Activated CD4-positive, alpha-beta T cell treated with anti-CD3 and anti-CD28 coated beads, Interleukin-2, amount 10 ng/mL, durations not matched to agents 24 days and 14 days (primary cell): ENCODE measurements at regions not wholly inside any gene's neighbourhood (a gene's known extent, or its start where the extent isn't known, plus 50 kb on each side); places are given as distances from the start of the nearest gene placed in this dataset.
"Not testable (repeated sequence)": the region's sequence is repeated elsewhere in the genome, so short reads cannot be mapped to it uniquely, and the experiment has no call there.

Experiments
- DNase-seq: peaks from one replicate; pipeline ENCODE4 v3.0.0; 2022
- H3K27ac Mint-ChIP-seq: one replicate; pipeline ENCODE4 v1.8.0; 2022; ENCODE audit warnings: mild to moderate bottlenecking, mixed read lengths
- H3K27me3 Mint-ChIP-seq: one replicate; pipeline ENCODE4 v1.8.0; 2022; ENCODE audit warnings: mixed read lengths
- H3K36me3 Mint-ChIP-seq: one replicate; pipeline ENCODE4 v1.8.0; 2022; ENCODE audit warnings: low read depth, mild to moderate bottlenecking, mixed read lengths
- H3K4me1 Mint-ChIP-seq: one replicate; pipeline ENCODE4 v1.8.0; 2021; ENCODE audit warnings: mixed read lengths
- H3K4me3 Mint-ChIP-seq: one replicate; pipeline ENCODE4 v1.8.0; 2022; ENCODE audit warnings: mild to moderate bottlenecking, moderate library complexity, mixed read lengths
- H3K9me3 Mint-ChIP-seq: one replicate; pipeline ENCODE4 v1.8.0; 2021; ENCODE audit warnings: mixed read lengths
- intact Hi-C: fragments of 100-400 bp; cut with micrococcal nuclease; formaldehyde crosslinking; loops from one replicate; pipeline ENCODE4 v1.15.1; 2023

DNA sequence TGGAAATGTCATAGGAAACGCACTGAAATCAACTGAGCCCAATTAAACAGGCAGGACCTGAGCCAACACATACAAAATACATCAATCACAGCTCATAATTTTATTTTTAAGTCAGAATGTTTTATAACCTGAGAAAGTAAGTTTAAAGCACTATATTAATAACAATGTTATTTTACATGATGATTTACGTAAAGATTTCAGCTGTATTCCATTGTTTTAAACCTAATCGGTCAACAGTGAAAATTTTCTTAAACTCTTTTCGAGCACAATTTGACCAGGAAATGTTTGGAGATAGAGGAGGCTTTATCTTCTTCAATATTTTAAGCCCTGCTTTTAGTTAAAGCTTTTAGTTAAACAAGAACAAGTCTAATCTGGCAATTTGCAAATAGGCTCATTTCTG, 201.8 kb upstream of the TOX3 start:
- H3K4me1 Mint-ChIP-seq: no peaks in the 10 kb centered on the region
- DNase-seq: no peak
- H3K27me3 Mint-ChIP-seq: no peaks in the 10 kb centered on the region
- no peak overlapping the region for H3K27ac Mint-ChIP-seq
- no peaks in the 10 kb centered on the region for H3K36me3 Mint-ChIP-seq
- intact Hi-C loops: no loop called here
- H3K4me3 Mint-ChIP-seq: no peak overlapping the region
- no peaks in the 10 kb centered on the region for H3K9me3 Mint-ChIP-seq

- Mint-ChIP-seq H3K9me3 (no peaks in the 10 kb centered on the region), H3K36me3 (no peaks in the 10 kb centered on the region), H3K4me1 (no peaks in the 10 kb centered on the region), H3K27me3 (no peaks in the 10 kb centered on the region), H3K4me3 (no peak overlapping the region), H3K27ac (no peak overlapping the region)
- DNase-seq: no peak
- intact Hi-C loops: no loop called here
These were observed 200.2 kb upstream of the TOX3 start for GRCh38 chr16:52747088-52747595.

GRCh38 chr16:52743707-52744106, 196.8 kb upstream of the TOX3 start:
- H3K27ac Mint-ChIP-seq: no peak overlapping the region
- no peaks in the 10 kb centered on the region for H3K27me3 Mint-ChIP-seq
- intact Hi-C loops: no loop called here
- H3K4me3 Mint-ChIP-seq: no peak overlapping the region
- no peaks in the 10 kb centered on the region for H3K4me1 Mint-ChIP-seq
- H3K36me3 Mint-ChIP-seq: no peaks in the 10 kb centered on the region
- no peaks in the 10 kb centered on the region for H3K9me3 Mint-ChIP-seq
- no peak for DNase-seq

DNA sequence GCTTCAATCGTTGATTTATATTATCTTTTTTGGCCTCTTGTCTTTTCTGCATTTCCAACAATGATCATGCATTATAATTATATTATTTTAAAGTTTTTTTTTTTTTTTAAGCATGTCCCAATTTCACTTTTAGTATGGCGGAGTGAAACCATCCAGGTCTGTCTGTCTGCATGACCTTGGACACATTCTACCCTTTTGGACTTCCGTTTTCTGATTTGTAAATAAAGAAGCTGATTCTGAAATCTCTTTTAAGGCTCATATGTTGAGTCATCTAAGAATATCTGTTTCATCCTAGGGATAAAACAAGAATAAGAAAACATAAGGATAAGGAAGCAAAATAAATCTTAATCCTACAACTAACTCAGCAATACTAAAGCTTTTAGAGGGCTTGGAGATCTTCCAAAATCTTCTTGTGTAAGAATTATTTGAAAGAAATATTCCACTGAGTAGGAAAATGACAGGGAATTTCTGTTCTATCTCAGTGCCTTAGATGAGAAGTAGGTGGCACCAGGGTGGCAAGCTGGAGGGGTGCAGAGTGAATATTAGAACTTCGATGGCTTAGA, 195.7 kb upstream of the TOX3 start:
- Mint-ChIP-seq H3K9me3 (no peaks in the 10 kb centered on the region), H3K27me3 (no peaks in the 10 kb centered on the region)

DNA sequence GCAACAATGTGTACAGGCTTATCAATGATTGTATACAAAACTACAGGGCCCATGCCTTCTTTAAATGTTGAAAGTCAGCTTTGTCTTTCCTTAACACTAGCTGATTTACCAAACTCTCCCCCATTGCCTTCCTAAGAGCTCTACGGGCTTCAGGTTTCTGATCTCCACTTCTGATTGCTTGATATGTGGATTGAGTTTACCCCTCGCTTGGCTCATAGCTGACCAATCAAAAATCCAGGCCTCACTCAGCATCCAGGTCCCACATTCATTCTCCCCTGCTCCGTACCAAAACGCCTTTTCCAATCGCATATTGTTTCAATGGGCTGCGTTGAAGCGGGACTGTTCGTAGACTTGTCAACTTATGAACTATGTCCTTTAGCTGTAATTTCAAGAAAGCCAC, 195.1 kb upstream of the TOX3 start:
- no peaks in the 10 kb centered on the region for H3K27me3 Mint-ChIP-seq
- no peak overlapping the region for H3K27ac Mint-ChIP-seq
- H3K36me3 Mint-ChIP-seq: no peaks in the 10 kb centered on the region
- no peaks in the 10 kb centered on the region for H3K4me1 Mint-ChIP-seq
- intact Hi-C loops: no loop called here
- H3K4me3 Mint-ChIP-seq: no peak overlapping the region
- H3K9me3 Mint-ChIP-seq: no peaks in the 10 kb centered on the region
- no peak for DNase-seq

More for the DNA sequence above, 195.7 kb upstream of the TOX3 start:
- no peaks in the 10 kb centered on the region for H3K4me1 Mint-ChIP-seq
- H3K27ac Mint-ChIP-seq: no peak overlapping the region
- no peaks in the 10 kb centered on the region for H3K36me3 Mint-ChIP-seq
- DNase-seq: no peak
- intact Hi-C loops: no loop called here
- no peak overlapping the region for H3K4me3 Mint-ChIP-seq

DNA sequence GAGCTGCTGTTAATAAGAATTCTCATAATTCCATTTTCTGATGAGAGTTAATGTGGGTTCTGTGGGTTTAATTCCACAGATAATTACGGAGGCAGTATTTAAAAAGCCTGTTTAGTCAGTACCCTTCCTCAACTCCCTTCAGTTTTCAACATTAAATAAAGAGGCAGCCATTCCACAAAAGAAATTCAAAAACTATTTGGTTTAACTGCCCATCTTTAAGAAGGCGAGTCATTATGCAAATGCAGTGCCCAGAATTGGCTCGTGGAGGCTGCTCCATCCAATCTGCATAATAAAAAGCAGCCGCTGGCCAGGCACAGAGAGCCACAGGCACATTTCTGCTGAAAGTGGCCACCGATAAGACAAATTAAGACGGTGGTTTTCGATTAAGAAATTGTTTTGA, 194.4 kb upstream of the TOX3 start:
- Mint-ChIP-seq H3K4me3 (no peak overlapping the region), H3K27ac (no peak overlapping the region), H3K27me3 (no peaks in the 10 kb centered on the region), H3K9me3 (no peaks in the 10 kb centered on the region), H3K4me1 (no peaks in the 10 kb centered on the region), H3K36me3 (no peaks in the 10 kb centered on the region)
- intact Hi-C loops: no loop called here
- no peak for DNase-seq

DNA sequence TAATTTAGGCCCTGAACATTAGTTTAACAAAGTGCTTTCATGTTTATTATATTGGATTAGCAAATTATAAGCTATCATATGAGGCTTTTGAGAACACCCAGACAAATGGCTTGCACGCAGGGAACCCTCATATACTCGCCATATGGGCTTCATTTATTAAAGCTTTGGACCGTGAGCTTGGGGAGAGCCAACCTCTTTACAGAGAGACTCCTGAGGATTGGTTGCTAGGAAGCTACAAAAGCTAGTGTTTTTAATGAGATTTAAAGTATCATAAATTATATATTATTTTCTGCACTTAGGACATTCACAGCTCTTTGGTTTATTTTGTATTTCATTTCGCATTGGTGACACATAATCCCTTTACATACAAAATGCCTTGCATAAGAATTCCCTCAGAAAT, 193.8 kb upstream of the TOX3 start:
- Mint-ChIP-seq H3K36me3 (no peaks in the 10 kb centered on the region), H3K27ac (no peak overlapping the region), H3K27me3 (no peaks in the 10 kb centered on the region), H3K4me1 (no peaks in the 10 kb centered on the region), H3K9me3 (no peaks in the 10 kb centered on the region), H3K4me3 (no peak overlapping the region)
- no peak for DNase-seq
- intact Hi-C loops: no loop called here

DNA sequence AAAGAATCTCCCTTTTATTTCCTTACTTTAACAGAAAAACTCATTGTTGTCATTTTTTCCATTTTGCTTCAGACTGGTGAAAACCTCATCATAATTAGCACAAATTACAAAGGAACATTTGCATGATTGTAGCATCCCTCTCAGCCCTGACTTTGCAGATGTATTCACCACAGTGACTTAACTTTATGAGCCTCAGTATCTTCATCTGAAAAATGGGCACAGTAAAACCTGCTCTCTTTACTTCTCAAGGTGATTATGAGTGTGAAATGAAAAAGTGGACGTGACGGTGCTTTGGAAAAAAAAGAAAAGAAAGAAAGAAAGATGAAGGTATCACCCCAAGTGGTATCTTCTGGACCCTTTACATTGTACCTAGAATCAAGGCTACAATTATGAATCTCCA, 193.4 kb upstream of the TOX3 start:
- H3K4me3 Mint-ChIP-seq: no peak overlapping the region
- H3K27ac Mint-ChIP-seq: no peak overlapping the region
- intact Hi-C loops: no loop called here
- no peaks in the 10 kb centered on the region for H3K9me3 Mint-ChIP-seq
- H3K4me1 Mint-ChIP-seq: no peaks in the 10 kb centered on the region
- H3K36me3 Mint-ChIP-seq: no peaks in the 10 kb centered on the region
- DNase-seq: no peak
- H3K27me3 Mint-ChIP-seq: no peaks in the 10 kb centered on the region

GRCh38 chr16:52738992-52739391, 192.0 kb upstream of the TOX3 start:
- H3K4me1 Mint-ChIP-seq, H3K27ac Mint-ChIP-seq, H3K36me3 Mint-ChIP-seq, H3K9me3 Mint-ChIP-seq, DNase-seq, H3K27me3 Mint-ChIP-seq, H3K4me3 Mint-ChIP-seq, intact Hi-C loops: not testable (repeated sequence)

DNA sequence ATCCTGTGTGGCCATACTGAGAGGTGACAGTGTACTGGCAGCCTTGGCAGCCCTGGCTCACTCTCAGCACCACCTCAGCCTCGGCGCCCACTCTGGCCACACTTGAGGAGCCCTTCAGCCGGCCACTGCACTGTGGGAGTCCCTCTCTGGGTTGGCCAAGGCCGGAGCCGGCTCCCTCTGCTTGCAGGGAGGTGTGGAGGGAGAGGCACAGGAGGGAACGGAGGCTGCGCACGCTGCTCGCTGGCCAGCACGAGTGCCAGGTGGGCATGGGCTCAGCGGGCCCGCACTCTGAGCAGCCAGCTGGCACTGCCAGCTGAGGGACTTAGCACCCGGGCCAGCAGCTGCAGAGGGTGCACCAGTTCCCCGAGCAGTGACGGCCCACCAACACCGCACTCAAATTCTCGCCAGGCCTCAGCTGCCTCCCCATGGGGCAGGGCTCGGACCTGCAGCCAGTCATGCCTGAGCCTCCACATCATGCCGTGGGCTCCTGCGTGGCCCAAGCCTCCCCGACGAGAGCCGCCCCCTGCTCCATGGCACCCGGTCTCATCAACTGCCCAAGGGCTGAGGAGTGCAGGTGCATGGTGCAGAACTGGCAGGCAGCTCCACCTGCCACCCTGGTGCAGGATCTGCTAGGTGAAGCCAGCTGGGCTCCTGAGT, 184.4 kb upstream of the TOX3 start:
- no peak overlapping the region for H3K4me3 Mint-ChIP-seq
- intact Hi-C loops: no loop called here
- no peaks in the 10 kb centered on the region for H3K4me1 Mint-ChIP-seq

DNA sequence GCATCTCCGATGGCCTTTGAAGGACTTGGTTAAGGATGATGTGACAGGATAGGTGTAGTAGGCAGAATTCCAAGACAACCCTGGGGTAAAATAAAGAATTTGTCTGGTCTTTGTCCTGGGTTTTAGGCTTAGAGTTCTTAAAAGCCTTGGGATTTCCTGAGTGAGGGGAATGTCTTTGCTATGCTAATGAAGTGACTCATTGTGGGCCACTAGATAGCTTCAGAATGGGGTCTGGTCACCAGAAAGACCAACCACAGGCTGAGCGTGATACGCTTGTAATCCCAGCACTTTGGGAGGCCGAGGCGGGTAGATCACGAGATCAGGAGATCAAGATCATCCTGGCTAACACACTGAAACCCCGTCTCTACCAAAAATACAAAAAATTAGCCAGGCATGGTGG, 182.8 kb upstream of the TOX3 start:
- Mint-ChIP-seq H3K4me3 (no peak overlapping the region), H3K27ac (no peak overlapping the region), H3K36me3 (no peaks in the 10 kb centered on the region), H3K9me3 (peaks cover 7% of the 10 kb centered on the region), H3K27me3 (no peaks in the 10 kb centered on the region), H3K4me1 (no peaks in the 10 kb centered on the region)
- intact Hi-C loops: no loop called here
- no peak for DNase-seq

More for the DNA sequence above, 184.4 kb upstream of the TOX3 start:
- H3K27me3 Mint-ChIP-seq: no peaks in the 10 kb centered on the region
- no peak overlapping the region for H3K27ac Mint-ChIP-seq
- DNase-seq: no peak
- H3K9me3 Mint-ChIP-seq: peaks cover 7% of the 10 kb centered on the region
- H3K36me3 Mint-ChIP-seq: no peaks in the 10 kb centered on the region

DNA sequence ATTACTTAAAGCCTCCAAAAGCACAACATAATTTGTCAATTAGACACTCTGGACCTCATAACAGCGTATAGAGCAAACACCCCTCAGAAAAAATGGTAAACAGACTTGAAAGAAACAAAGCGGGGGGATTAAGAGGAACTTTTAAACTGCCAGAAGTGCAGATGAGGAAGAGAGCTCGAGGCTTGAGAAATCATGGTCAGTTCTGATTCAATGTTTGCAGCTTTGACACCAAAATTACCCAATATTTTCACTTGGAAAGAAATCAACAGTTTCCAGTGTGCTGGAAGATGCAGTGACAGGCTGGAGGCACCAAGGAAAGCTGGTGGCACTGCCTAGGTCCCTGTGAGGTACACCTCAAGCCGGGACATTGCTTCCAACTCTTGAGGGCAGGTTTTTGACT, 180.9 kb upstream of the TOX3 start:
- Mint-ChIP-seq H3K27me3 (no peaks in the 10 kb centered on the region), H3K9me3 (peaks cover 7% of the 10 kb centered on the region), H3K27ac (no peak overlapping the region), H3K4me1 (no peaks in the 10 kb centered on the region), H3K36me3 (no peaks in the 10 kb centered on the region), H3K4me3 (no peak overlapping the region)
- intact Hi-C loops: no loop called here
- DNase-seq: no peak

- DNase-seq: no peak
- no peak overlapping the region for H3K4me3 Mint-ChIP-seq
- H3K27ac Mint-ChIP-seq: no peak overlapping the region
- H3K27me3 Mint-ChIP-seq: no peaks in the 10 kb centered on the region
- no peaks in the 10 kb centered on the region for H3K36me3 Mint-ChIP-seq
- peaks cover 4% of the 10 kb centered on the region for H3K9me3 Mint-ChIP-seq
- H3K4me1 Mint-ChIP-seq: no peaks in the 10 kb centered on the region
- intact Hi-C loops: no loop called here
These were observed 180.5 kb upstream of the TOX3 start for GRCh38 chr16:52727441-52727840.

DNA sequence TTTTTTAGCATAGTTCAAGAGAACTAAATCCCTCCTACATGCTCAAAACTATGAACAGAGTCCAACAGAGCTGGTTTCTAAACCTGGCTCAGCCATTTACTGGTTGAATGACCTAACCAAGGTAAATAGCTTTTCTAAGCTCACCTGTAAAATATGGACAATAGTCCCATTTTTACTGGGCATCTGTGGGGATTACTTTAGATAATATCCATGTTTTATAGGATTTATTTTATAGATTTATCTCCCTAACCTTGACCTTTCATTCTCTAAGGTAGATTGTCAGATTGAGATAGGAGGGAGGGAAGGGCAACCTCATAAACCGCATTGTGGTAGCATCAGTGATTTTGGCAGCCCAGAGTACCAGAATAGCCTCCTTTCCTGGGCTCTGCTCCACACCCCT, 178.5 kb upstream of the TOX3 start:
- Mint-ChIP-seq H3K27ac (no peak overlapping the region), H3K27me3 (no peaks in the 10 kb centered on the region), H3K9me3 (peaks cover 7% of the 10 kb centered on the region), H3K4me1 (no peaks in the 10 kb centered on the region), H3K4me3 (no peak overlapping the region), H3K36me3 (no peaks in the 10 kb centered on the region)
- intact Hi-C loops: no loop called here
- DNase-seq: no peak

DNA sequence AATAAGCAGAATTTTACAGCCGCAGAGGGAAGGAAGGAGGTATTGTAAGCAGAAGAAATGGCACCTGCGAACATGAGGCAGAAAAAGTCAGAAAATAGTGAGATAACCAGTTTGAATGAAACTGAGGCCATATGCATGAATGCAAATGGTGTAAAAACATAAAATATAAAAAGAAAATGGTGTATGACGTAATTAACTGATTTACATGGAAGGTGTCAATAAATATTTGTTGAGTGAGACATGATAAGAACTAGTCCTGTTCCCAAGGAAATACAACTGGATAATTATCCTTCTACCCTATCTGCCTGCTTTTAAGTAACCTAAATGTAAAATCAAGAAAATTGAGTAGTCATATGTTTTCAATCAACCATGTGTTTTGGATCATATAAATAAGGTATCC, 178.1 kb upstream of the TOX3 start:
- Mint-ChIP-seq H3K4me1 (no peaks in the 10 kb centered on the region), H3K27me3 (no peaks in the 10 kb centered on the region), H3K4me3 (no peak overlapping the region), H3K9me3 (peaks cover 7% of the 10 kb centered on the region), H3K36me3 (no peaks in the 10 kb centered on the region), H3K27ac (no peak overlapping the region)
- no peak for DNase-seq
- intact Hi-C loops: no loop called here
